NCI-H345 (cell line): ENCODE measurements at regions not wholly inside any gene's neighbourhood (a gene's known extent, or its start where the extent isn't known, plus 50 kb on each side); places are given as distances from the start of the nearest gene placed in this dataset.

Experiments used
- DNase-seq: peaks from one replicate; lab custom pipeline; 2025; lab: John Stamatoyannopoulos, UW

- no peak for DNase-seq
Observed at GRCh38 chr3:181859518-181859917, 147.8 kb downstream of the SOX2 start.

- no peak for DNase-seq
Observed at GRCh38 chr3:181860235-181860634, 148.5 kb downstream of the SOX2 start.

GRCh38 chr3:181862502-181862901, 150.8 kb downstream of the SOX2 start:
- DNase-seq: no peak

- DNase-seq: no peak
Observed at GRCh38 chr3:181868576-181869082, 156.9 kb downstream of the SOX2 start.

GRCh38 chr3:181872887-181873286, 161.2 kb downstream of the SOX2 start:
- DNase-seq: no peak

- no peak for DNase-seq
Observed at GRCh38 chr3:181879926-181880325, 168.2 kb downstream of the SOX2 start.

- DNase-seq: peak; percentile 18
Observed at GRCh38 chr3:181880331-181880730, 168.6 kb downstream of the SOX2 start.

- no peak for DNase-seq
Observed at GRCh38 chr3:181881749-181882148, 170.0 kb downstream of the SOX2 start.

GRCh38 chr3:181885868-181886630, 174.3 kb downstream of the SOX2 start:
- no peak for DNase-seq

- DNase-seq: no peak
Observed at GRCh38 chr3:181886676-181887075, 175.0 kb downstream of the SOX2 start.

GRCh38 chr3:181887685-181888084, 176.0 kb downstream of the SOX2 start:
- no peak for DNase-seq

- DNase-seq: no peak
Observed at GRCh38 chr3:181888234-181888633, 176.5 kb downstream of the SOX2 start.

GRCh38 chr3:181892848-181893247, 181.1 kb downstream of the SOX2 start:
- DNase-seq: no peak

- no peak for DNase-seq
Observed at GRCh38 chr3:181896605-181897004, 184.9 kb downstream of the SOX2 start.

- DNase-seq: no peak
Observed at GRCh38 chr3:181899702-181900101, 188.0 kb downstream of the SOX2 start.

- no peak for DNase-seq
Observed at GRCh38 chr3:181901626-181902025, 189.9 kb downstream of the SOX2 start.

- no peak for DNase-seq
Observed at GRCh38 chr3:181906338-181906737, 194.6 kb downstream of the SOX2 start.

- DNase-seq: no peak
Observed at GRCh38 chr3:181909241-181909640, 197.5 kb downstream of the SOX2 start.

- no peak for DNase-seq
Observed at GRCh38 chr3:181912384-181912783, 200.7 kb downstream of the SOX2 start.

GRCh38 chr3:181913254-181913653, 201.5 kb downstream of the SOX2 start:
- DNase-seq: no peak

- no peak for DNase-seq
Observed at GRCh38 chr3:181915551-181915950, 203.8 kb downstream of the SOX2 start.

- no peak for DNase-seq
Observed at GRCh38 chr3:181916013-181916412, 204.3 kb downstream of the SOX2 start.

- DNase-seq: no peak
Observed at GRCh38 chr3:181917027-181917426, 205.3 kb downstream of the SOX2 start.

- DNase-seq: no peak
Observed at GRCh38 chr3:181919375-181919774, 207.7 kb downstream of the SOX2 start.
